GM12891 (cell line): ENCODE measurements at regions not wholly inside any gene's neighbourhood (a gene's known extent, or its start where the extent isn't known, plus 50 kb on each side); places are given as distances from the start of the nearest gene placed in this dataset.

Experiments used
- PAX5 ChIP-seq: IDR thresholded peaks from 2 replicates; pipeline ENCODE4 v1.6.1; 2011; ENCODE audit warnings: low read length, moderate library complexity, mild to moderate bottlenecking; ENCODE audit not compliant: insufficient read depth, severe bottlenecking
- POLR2A ChIP-seq: IDR thresholded peaks from 2 replicates; pipeline ENCODE4 v1.6.1; 2011; ENCODE audit warnings: low read depth, low read length, control low read depth
- POLR2AphosphoS5 ChIP-seq: IDR thresholded peaks from 2 replicates; pipeline ENCODE4 v1.6.1; 2011; ENCODE audit warnings: low read depth, low read length, control low read depth
- POU2F2 ChIP-seq: IDR thresholded peaks from 2 replicates; pipeline ENCODE4 v1.6.1; 2011; ENCODE audit warnings: low read depth, mild to moderate bottlenecking, control low read depth, low read length, moderate library complexity
- SPI1 ChIP-seq: IDR thresholded peaks from 2 replicates; pipeline ENCODE4 v1.6.1; 2011; ENCODE audit warnings: low read depth, low read length, control low read depth
- TAF1 ChIP-seq: IDR thresholded peaks from 2 replicates; pipeline ENCODE4 v1.6.1; 2011; ENCODE audit warnings: low read depth, low read length, control low read depth

DNA sequence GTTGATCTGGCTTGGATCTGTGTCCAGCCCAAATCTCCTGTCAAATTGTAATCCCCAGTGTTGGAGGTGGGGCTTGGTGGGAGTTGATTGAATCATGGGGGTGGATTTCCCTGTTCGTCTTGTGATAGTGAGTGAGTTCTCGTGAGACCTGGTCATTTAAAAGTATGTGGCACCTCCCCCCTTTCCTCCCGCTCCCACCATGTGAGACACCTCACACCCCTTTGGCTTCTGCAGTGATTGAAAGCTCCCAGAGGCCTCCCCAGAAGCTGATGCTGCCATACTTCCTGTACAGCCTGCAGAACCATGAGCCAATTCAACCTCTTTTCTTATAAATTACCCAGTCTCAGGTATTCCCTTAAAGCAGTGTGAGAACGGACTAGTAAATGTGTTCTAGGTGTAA is 117.3 kb upstream of the PTCH1 start:
- no peak for TF ChIP-seq POLR2AphosphoS5
- no peak for TF ChIP-seq POLR2A
- TF ChIP-seq PAX5: no peak
- TF ChIP-seq SPI1: no peak
- TF ChIP-seq TAF1: no peak
- TF ChIP-seq POU2F2: no peak
